ENCODE measurements at regions not wholly inside any gene's neighbourhood (a gene's known extent, or its start where the extent isn't known, plus 50 kb on each side); places are given as distances from the start of the nearest gene placed in this dataset.

DNA sequence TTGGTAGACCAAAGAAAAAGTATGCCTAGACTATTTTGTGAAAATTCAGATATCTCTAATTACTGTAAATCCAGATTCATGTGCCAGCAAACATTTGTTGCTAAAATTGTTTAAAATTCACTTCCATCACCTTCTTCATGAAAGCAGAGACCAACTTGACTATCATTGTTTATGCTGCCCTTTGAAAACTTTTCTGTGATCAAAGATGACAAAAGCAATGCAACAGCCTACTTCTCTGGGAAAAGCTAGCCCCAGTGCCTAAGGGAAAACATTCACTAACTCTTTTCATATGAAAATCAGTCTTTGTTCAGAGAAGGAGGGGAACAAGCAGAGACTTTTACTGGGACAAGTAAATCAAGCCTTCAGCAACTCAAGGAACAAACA, 178.0 kb upstream of the P2RY1 start:
- TF ChIP-seq, protein P1, sequence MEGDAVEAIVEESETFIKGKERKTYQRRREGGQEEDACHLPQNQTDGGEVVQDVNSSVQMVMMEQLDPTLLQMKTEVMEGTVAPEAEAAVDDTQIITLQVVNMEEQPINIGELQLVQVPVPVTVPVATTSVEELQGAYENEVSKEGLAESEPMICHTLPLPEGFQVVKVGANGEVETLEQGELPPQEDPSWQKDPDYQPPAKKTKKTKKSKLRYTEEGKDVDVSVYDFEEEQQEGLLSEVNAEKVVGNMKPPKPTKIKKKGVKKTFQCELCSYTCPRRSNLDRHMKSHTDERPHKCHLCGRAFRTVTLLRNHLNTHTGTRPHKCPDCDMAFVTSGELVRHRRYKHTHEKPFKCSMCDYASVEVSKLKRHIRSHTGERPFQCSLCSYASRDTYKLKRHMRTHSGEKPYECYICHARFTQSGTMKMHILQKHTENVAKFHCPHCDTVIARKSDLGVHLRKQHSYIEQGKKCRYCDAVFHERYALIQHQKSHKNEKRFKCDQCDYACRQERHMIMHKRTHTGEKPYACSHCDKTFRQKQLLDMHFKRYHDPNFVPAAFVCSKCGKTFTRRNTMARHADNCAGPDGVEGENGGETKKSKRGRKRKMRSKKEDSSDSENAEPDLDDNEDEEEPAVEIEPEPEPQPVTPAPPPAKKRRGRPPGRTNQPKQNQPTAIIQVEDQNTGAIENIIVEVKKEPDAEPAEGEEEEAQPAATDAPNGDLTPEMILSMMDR (IDR thresholded peaks at IDR 0.05; ENCODE audit: insufficient read depth, missing control alignments) = no peak
- DNase-seq (ENCODE audit: insufficient read length, low spot score) (no peak), FAIRE-seq (no peak)

- no peak for FAIRE-seq
- no peak for DNase-seq (ENCODE audit: insufficient read length, low spot score)
These were observed 175.8 kb upstream of the P2RY1 start for GRCh38 chr3:152658977-152659720.

DNA sequence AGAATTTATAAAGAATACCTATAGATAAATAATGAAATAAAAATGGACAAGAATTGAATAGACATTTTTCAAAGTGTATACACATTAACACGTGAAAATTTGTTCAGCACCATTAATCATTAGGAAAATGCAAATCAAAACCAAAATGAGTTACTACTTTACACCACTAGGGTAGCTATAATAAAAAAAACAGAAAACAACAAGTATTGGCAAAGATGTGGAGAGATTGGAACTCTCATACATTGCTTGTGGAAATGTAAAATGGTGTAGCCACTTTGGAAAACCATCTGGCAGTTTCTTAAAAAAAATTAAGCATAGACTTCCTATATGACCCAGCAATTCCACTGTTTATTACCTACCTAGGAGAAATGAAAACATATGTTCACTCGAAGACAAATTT, 172.8 kb upstream of the P2RY1 start:
- FAIRE-seq = no peak
- TF ChIP-seq, protein P1 (IDR thresholded peaks at IDR 0.05; ENCODE audit: insufficient read depth, missing control alignments) = no peak
- no peak for DNase-seq (ENCODE audit: insufficient read length, low spot score)

More at GRCh38 chr3:152658977-152659720, 175.8 kb upstream of the P2RY1 start:
- TF ChIP-seq, protein P1 (IDR thresholded peaks at IDR 0.05; ENCODE audit: insufficient read depth, missing control alignments) = no peak

DNA sequence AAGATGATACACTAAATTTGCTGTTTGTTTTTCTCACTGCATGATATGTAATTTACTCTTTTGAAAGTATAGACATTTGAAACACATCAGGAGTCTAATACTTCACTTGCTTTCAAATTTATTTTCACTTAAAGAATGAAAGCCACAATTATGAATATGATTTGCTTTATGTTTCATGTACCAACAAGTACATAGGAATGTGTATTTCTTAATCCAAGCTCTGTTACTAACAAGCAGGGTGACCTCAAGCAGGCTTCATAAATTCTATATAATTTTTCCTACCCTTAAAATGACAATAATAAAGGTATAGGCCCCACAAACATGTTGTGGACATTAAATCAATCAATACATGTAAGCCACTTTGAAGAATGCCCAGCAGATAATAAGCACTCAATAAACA, 170.2 kb upstream of the P2RY1 start:
- TF ChIP-seq, protein P1 (IDR thresholded peaks at IDR 0.05; ENCODE audit: insufficient read depth, missing control alignments) = no peak
- FAIRE-seq (no peak), DNase-seq (ENCODE audit: insufficient read length, low spot score) (no peak)

DNA sequence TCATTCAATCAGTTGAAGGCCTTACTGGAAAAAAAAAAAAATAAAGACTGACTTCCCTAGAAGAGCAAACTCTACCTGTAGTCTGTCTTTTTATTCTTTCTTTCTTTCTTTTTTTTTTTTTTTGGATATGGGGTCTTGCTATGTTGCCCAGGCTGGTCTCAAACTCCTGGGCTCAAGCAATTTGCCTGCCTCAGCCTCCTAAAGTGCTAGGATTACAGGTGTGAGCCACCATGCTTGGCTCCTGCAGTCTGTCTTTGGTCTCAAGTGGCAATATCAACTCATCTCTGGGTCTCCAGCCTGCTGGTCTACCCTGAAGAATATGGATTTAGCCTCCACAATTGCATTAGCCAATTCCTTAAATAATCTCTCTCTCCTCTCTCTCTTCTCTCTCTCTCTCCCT, 167.7 kb upstream of the P2RY1 start:
- FAIRE-seq (no peak), DNase-seq (ENCODE audit: insufficient read length, low spot score) (no peak)
- TF ChIP-seq, protein P1 (IDR thresholded peaks at IDR 0.05; ENCODE audit: insufficient read depth, missing control alignments) = no peak

- TF ChIP-seq, protein P1 (IDR thresholded peaks at IDR 0.05; ENCODE audit: insufficient read depth, missing control alignments) = no peak
- DNase-seq (ENCODE audit: insufficient read length, low spot score) = no peak
- no peak for FAIRE-seq
These were observed 165.4 kb upstream of the P2RY1 start for GRCh38 chr3:152669560-152669959.
